GM12875 (cell line): ENCODE measurements at regions not wholly inside any gene's neighbourhood (a gene's known extent, or its start where the extent isn't known, plus 50 kb on each side); places are given as distances from the start of the nearest gene placed in this dataset.
"Not testable (repeated sequence)": the region's sequence is repeated elsewhere in the genome, so short reads cannot be mapped to it uniquely, and the experiment has no call there.

Experiments used
- H3K4me3 ChIP-seq: one replicate; pipeline ENCODE4 v1.5.1; 2011; ENCODE audit warnings: low read depth, low read length, control low read depth
- TF ChIP-seq, protein P1 (sequence below): IDR thresholded peaks from 2 replicates; pipeline ENCODE4 v1.5.1; 2011; ENCODE audit warnings: low read depth, mild to moderate bottlenecking, control low read depth, inconsistent platforms, low read length, moderate library complexity, borderline replicate concordance; ENCODE audit not compliant: insufficient read depth

DNA sequence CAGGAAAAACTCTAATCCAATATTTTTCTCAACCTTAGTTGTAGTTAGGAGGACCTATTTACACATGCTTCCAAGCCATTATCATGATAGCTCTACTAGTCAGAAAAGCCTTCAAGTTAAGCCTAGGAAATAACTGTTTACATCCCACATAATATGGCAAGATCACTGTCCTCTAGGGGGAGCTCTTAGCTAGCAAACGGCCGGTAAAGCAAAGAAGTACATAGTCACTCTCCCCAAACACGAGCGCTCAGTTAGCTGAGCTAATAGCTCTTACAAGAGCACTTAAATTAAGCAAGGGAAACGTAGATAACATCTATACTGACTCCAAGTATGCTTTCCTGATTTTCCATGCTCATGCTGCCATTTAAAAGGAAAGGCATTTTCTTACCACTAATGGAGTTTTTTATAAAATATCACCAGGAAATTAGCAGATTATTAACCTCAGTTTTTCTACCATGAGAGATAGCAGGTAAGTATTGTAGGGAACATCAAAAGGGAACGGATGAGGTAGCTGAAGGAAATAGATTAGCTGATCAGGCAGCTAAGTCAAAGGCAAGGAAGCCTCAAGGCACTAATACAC is 100.6 kb upstream of the PABPC3 start:
- H3K4me3 ChIP-seq, result no peak overlapping the region
- TF ChIP-seq, protein P1, sequence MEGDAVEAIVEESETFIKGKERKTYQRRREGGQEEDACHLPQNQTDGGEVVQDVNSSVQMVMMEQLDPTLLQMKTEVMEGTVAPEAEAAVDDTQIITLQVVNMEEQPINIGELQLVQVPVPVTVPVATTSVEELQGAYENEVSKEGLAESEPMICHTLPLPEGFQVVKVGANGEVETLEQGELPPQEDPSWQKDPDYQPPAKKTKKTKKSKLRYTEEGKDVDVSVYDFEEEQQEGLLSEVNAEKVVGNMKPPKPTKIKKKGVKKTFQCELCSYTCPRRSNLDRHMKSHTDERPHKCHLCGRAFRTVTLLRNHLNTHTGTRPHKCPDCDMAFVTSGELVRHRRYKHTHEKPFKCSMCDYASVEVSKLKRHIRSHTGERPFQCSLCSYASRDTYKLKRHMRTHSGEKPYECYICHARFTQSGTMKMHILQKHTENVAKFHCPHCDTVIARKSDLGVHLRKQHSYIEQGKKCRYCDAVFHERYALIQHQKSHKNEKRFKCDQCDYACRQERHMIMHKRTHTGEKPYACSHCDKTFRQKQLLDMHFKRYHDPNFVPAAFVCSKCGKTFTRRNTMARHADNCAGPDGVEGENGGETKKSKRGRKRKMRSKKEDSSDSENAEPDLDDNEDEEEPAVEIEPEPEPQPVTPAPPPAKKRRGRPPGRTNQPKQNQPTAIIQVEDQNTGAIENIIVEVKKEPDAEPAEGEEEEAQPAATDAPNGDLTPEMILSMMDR, result peak; percentile 63; the same call in 1 of the 2 replicates

DNA sequence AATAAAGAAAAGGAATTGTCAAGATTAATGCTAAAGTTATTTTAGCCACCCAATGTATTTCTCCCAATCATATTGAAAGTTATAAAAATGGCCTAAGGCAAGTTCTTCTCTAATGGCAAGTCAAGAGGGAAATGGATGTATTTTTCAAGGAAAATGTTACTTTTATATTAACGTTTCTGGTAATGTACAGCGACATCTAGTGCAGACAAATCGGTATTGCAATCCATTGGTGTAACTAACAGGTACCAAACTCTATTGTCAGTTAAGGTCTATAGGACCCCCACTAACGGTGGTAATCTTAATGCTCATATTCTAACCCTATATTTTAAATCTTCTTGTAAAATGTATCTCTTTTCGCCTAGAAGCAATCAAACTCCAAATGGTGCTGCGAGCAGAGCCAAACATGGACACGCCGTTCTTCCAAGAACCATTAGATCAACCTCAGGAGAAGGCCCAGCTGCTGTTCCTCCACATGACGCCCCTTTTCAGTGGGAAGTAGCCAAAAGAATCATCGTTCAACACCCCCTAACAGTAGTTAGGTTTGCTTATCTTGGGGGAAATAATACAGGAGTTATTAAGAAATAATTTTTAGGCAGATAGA is 98.5 kb upstream of the PABPC3 start:
- TF ChIP-seq, protein P1, result peak; percentile 48; the same call in 1 of the 2 replicates
- no peak overlapping the region for H3K4me3 ChIP-seq

DNA sequence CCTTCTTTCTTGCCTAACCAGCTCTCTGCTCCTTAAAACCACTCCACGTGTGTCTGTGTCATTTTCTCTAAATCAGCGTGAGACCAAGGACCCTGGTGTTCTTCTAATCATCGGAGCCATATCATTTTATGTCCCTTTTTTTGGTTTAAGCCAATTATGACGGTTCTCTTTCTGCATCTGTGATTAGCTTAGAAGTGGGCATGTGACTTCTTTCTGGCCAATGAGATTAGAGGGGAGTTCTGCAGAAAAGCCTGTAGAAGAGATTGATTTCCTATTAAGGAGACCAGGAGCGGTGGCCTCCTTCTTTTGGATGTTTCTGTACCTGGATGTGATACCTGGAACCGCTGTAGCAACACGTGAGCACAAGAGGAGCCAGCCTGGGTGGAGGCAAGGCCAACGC is 97.5 kb upstream of the PABPC3 start:
- H3K4me3 ChIP-seq, result no peak overlapping the region
- TF ChIP-seq, protein P1, result no peak

DNA sequence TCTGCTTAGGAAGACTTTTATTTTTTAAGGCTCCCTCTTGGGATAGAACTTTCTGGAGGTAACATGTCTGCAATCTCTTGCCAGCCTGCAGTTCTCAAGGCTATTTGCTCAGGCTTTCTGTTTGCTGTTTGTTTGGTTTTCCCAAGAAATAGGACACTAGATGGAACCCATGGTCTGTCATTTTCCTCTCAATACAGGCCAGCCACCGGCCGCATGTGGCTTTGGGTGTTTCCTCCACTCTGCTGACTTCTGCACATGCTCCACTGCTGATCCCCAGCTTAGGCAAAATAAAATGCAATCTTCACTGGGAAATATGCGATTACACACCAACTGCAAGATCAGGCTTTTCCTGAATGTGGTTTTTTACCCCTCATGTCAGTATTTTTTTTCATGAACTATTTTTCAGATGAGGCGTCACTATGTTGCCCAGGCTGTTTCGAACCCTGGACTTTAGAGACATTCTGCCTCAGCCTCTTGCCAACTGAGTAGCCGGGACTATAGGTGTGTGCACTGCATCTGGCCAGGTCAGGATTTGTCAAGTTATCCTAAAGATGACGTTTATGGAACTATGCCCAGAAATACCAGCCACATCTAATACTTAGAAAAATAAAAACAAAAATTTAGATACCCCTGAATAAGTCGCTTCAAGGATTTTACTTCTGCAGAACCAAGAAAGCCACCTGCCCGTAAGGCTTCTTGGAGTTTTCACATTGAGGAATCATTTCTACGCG is 94.3 kb upstream of the PABPC3 start:
- TF ChIP-seq, protein P1, result no peak
- H3K4me3 ChIP-seq, result no peak overlapping the region

DNA sequence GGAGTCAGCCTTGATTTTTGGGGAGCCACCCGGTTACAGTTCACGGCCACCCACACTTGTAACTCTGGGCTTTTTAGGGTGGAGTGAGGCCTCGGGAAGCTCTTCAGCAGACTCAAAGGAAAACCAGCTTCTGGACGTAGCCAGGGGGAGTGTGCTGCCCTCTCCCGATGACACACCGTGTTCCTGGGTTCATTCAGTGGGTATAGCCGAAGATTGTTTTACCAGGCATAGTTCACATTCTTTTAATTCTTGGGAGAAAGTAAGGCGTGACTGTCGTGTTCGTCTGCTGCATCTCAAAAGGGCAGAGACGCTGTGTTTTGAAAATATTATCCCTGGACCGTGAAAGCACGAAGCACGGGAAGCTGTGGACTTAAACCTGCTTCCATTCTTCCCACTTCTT is 93.6 kb upstream of the PABPC3 start:
- H3K4me3 ChIP-seq, result not testable (repeated sequence)

DNA sequence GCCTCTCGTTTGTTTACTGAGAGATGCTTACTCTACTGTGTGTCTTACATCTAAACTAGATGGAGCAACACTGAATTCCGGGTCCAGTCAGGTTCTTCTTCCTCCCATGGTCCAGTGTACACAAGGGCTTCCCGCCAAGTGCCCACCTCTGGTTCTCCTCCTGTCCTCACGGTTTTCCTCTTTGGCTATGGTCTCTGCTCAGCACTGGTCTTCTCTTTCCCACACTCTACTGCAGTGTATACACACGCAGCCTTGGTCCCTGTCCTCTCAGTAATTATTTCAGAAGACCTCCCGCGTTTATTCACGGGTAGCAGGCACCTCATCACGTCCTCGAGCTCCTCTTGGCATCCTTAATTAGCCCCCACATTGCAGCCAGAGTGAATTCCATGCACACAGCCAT is 91.4 kb upstream of the PABPC3 start:
- not testable (repeated sequence) for H3K4me3 ChIP-seq

DNA sequence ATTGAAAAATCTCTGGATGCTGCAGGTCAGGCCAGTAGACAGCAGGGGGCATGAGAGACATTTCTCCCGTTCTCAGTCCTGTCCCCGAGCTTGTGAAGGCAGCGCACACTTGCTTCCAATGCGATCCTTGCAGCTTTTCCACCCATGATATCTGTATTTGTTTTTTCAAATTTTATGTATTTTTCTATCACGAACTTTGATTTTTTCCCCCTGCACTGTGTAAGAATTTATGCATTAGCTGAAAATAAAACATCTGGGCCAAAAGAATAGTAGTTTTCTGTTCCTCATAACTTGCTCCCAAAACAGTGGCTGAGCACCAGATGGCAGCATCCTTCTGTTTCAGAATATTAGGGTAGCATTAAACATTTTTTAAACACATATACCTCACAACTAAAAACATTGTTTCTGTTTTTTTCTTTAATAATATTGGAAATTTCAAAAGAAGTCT is 90.9 kb upstream of the PABPC3 start:
- H3K4me3 ChIP-seq, result not testable (repeated sequence)

DNA sequence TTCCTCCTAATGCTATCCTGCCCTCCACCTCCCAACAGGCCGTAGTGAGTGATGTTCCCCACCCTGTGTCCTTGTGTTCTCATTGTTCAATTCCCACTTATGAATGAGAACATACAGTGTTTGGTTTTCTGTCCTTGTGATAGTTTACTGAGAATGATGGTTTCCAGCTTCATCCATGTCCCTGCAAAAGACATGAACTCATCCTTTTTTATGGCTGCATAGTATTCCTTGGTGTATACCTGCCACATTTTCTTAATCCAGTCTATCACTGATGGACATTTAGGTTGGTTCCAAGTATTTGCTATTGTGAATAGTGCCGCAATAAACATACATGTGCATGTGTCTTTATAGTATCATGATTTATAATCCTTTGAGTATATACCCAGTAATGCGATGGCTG is 88.5 kb upstream of the PABPC3 start:
- H3K4me3 ChIP-seq, result not testable (repeated sequence)

DNA sequence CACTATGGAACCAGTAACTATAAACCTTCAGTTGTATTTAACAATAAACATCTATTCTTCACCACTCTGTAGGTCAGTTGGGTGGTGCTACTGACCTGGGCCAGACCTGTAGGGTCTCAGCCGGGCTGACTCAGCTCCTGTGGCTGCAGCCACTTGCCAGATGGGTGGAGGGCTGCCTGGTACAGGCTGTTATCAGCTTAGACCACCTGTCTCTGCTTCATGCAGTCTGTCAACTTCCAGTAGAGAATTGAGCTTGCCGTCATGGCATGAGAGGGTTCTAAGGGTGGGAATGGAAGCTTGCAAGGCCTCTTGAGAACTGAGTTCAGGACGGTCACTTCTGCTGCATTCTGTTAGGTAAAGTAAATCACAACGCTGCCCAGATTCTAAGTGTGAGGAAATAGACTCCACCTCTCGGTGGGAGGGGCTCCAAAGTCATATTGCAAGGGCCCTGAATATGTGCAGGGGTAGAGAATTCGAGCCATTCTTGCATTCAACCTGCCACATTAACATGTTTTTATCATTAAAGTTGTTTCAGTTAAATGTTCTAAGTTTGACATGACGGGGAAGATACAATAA is 81.5 kb upstream of the PABPC3 start:
- H3K4me3 ChIP-seq, result not testable (repeated sequence)

DNA sequence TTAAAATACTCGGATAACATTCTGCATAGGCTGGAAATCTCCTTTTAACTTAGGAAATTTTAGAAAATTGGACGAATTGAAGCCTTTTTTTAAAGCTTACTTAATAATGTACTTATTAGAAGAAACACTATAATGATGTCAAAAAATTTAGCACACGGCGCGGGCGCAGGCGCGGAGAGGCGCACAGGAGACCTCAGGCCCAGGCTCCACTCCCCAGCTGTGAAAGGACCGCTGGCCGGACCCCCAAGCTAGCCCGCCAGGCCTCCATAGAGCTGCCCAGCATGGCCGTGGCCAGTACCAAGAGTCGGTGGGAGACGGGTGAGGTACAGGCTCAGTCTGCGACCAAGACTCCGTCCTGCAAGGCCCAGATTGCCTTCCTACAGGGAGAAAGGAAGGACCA is 78.8 kb upstream of the PABPC3 start:
- H3K4me3 ChIP-seq, result not testable (repeated sequence)

DNA sequence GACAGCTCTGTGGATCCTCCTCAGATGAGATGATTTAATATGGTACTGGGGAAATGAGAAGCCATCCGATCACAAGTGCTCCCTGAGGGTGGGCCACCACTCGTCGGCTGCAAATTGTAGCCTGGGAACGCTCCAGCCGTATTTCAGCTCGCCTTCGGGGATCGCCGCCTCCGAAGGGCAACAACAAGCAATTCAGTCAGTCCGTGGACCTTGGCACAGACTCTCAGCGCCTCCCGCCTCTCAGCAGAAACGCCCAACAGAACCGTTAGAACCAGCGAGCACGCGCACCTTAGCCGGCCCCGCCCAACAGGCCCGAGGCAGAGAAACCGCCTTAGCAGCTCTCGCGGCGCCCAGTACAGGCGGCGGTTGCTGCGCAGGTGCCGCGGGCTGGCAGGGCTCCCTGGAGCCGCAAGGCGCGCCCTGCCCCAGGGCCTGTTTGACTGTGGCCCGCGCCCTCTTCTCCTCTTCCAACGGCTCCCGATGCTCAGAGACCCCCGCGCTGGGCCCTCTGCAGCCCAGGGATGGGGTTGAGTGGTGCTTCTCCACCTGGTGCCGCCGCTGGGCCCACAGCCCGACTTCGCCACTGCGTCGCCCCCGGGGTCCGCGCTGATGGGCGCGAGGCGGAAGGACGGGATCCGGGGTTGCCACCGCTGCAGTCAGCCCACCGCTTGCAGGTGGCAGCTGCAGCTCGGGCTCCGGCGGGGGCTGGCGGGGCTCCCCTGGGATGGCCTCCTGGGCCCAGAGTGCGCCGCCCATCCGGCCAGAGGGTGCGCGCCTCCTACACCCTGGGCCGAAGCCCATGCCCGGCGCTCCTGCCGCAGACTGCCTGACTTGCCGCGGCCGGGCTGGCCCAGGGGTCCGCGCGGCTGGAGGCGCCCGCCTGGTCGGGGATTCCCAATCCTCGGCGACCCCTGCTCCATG is 77.9 kb upstream of the PABPC3 start:
- H3K4me3 ChIP-seq, result peak overlapping the region; percentile 56
